Thyroid gland (tissue), 4 donors: ENCODE measurements at regions not wholly inside any gene's neighbourhood (a gene's known extent, or its start where the extent isn't known, plus 50 kb on each side); places are given as distances from the start of the nearest gene placed in this dataset.
"Not testable (repeated sequence)": the region's sequence is repeated elsewhere in the genome, so short reads cannot be mapped to it uniquely, and the experiment has no call there.

Experiments used
- DNase-seq, 2 donors: peaks; one replicate each; pipeline ENCODE4 v3.0.0-alpha.2; 2019
- H3K27ac ChIP-seq, 3 donors: fragments of 200-600 bp; sonication (generic); 1 replicate in 2 of 3; 2 replicates in 1 of 3; pipeline ENCODE4 v1.5.1; 2016 to 2019; ENCODE audit warnings: mild to moderate bottlenecking in 1 of 3, moderate library complexity in 1 of 3
- H3K27me3 ChIP-seq: fragments of 200-600 bp; sonication (generic); one replicate; pipeline ENCODE4 v1.5.1; 2019
- H3K36me3 ChIP-seq, 2 donors: fragments of 200-600 bp; sonication (generic); one replicate each; pipeline ENCODE4 v1.5.1; 2016 to 2019
- H3K4me1 ChIP-seq, 2 donors: fragments of 200-600 bp; sonication (generic); one replicate each; pipeline ENCODE4 v1.5.1; 2017 to 2019
- H3K4me3 ChIP-seq, 3 donors: fragments of 200-600 bp; sonication (generic); replicated peaks in 1 of 3; 1 replicate in 2 of 3; 2 replicates in 1 of 3; pipeline ENCODE4 v1.5.1; 2016; ENCODE audit warnings: mild to moderate bottlenecking in 1 of 3
- H3K9me3 ChIP-seq: fragments of 200-600 bp; sonication (generic); one replicate; pipeline ENCODE4 v1.5.1; 2017
- POLR2A ChIP-seq, 2 donors: fragments of 450-650 bp; IDR thresholded peaks; one replicate each; pipeline ENCODE4 v1.6.1; 2017; ENCODE audit warnings: antibody characterized with exemption in 2 of 2, mild to moderate bottlenecking in 2 of 2, moderate library complexity in 1 of 2
- WGBS, 2 donors: methylation state at CpG; one replicate each; pipeline ENCODE4 v1.1.5; 2017; 5-methylcytosine and 5-hydroxymethylcytosine counted together
- intact Hi-C: fragments of 100-400 bp; cut with DNase I; formaldehyde crosslinking; loops from one replicate; pipeline ENCODE4 v1.15.1; 2023
- TF ChIP-seq, protein P1 (sequence below), 6 experiments: fragments of 200-600 bp in 3 of 6; fragments of 450-650 bp in 3 of 6; sonication (generic) in 3 of 6; IDR thresholded peaks; one replicate each; pipeline ENCODE4 v1.5.1; 2016 to 2019; ENCODE audit warnings: antibody characterized with exemption in 6 of 6, mild to moderate bottlenecking in 2 of 6, inconsistent platforms in 1 of 6, moderate library complexity in 1 of 6

DNA sequence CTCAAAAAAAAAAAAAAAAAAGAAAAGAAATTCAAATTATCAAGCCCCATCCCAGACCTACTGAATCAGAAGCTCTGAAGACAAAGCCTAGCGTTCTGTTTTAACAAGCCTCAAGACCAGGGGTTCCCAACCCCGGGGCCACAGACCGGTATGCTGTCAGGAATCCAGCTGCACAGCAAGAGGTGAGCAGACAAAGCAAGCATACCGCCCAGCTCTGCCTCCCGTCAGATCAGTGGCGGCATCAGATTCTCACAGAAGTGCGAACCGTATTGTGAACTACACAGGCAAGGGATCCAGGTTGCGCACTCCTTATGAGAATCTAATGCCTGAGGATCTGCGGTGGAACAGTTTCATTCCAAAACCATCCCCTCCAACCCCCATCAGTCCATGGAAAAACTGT is 57.8 kb upstream of the RASAL2 start:
- Histone ChIP-seq H3K36me3 (no peaks in the 10 kb centered on the region), H3K9me3 (no peaks in the 10 kb centered on the region), H3K27ac (peak overlapping the region in 2 of 3 donors; percentile 81 to 89), H3K4me3 (no peak overlapping the region), H3K27me3 (no peaks in the 10 kb centered on the region), H3K4me1 (peaks cover 57 to 75% of the 10 kb centered on the region in 2 donors)
- DNase-seq, result no peak
- TF ChIP-seq POLR2A (IDR thresholded peaks at IDR 0.05), result no peak
- TF ChIP-seq, protein P1, sequence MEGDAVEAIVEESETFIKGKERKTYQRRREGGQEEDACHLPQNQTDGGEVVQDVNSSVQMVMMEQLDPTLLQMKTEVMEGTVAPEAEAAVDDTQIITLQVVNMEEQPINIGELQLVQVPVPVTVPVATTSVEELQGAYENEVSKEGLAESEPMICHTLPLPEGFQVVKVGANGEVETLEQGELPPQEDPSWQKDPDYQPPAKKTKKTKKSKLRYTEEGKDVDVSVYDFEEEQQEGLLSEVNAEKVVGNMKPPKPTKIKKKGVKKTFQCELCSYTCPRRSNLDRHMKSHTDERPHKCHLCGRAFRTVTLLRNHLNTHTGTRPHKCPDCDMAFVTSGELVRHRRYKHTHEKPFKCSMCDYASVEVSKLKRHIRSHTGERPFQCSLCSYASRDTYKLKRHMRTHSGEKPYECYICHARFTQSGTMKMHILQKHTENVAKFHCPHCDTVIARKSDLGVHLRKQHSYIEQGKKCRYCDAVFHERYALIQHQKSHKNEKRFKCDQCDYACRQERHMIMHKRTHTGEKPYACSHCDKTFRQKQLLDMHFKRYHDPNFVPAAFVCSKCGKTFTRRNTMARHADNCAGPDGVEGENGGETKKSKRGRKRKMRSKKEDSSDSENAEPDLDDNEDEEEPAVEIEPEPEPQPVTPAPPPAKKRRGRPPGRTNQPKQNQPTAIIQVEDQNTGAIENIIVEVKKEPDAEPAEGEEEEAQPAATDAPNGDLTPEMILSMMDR (IDR thresholded peaks at IDR 0.05), result no peak
- intact Hi-C loops, result loop anchor here (10.0 kb wide), 1 partner anchor 239 kb away; no protein-coding TSS in a partner anchor
- 97 to 98% methylated on average over 10 of the region's 10 CpGs for WGBS, 2 donors

DNA sequence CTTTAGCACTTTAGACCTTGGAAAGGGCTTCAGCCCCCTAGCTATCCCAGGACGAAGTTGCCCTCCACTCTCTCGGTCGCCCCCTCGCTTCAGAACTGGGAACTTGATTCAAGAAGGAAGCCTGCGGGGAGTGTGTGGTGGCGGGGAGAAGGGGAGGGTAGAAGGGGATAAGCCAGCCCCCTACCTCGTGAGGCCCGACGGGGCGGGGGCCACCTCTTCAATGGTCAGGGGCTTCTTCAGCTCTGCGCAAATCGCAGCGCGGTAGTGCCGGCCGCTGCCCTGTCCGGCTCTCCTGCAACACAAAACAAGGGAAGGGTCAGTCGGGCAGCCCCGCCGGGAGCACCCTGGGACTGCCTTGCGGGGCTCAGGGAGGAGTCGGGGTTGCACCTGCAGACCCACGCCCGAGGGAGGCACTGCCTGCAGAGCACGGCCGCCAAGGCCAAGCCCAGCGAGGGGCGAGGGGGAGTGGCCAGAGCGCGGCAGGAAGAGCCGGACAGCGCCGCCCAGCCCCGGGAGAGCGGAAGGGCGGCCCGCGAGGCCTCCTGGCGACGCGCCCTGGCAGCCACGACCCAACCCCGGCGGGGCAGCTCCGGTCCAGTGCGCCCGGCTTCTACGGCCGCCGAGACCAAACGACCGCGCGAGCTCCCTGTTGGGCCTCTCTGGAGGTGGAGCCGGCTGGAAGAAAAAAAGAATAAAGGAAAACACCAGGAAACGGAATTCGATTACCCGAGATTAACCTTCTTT is 56.2 kb upstream of the RASAL2 start:
- intact Hi-C loops, result loop anchor here (10.0 kb wide), 1 partner anchor 237 kb away; no protein-coding TSS in a partner anchor
- TF ChIP-seq, protein P1 (IDR thresholded peaks at IDR 0.05), result peak in 4 of 6 experiments; percentile 21 to 41 (median 30)
- TF ChIP-seq POLR2A (IDR thresholded peaks at IDR 0.05), result peak in 1 of 2 donors; percentile 59
- Histone ChIP-seq H3K9me3 (no peaks in the 10 kb centered on the region), H3K27me3 (no peaks in the 10 kb centered on the region), H3K4me1 (peaks cover 45 to 60% of the 10 kb centered on the region in 2 donors), H3K4me3 (peak overlapping the region; percentile 22 to 41 (median 40)), H3K36me3 (no peaks in the 10 kb centered on the region), H3K27ac (peak overlapping the region; percentile 56 to 86 (median 73))
- peak; percentile 83 to 86 for DNase-seq
- WGBS, 2 donors, result 5 to 7% methylated on average over 25 to 27 of the region's 58 CpGs

- no peaks in the 10 kb centered on the region for H3K36me3 ChIP-seq
- WGBS, 2 donors, result 89 to 90% methylated on average over 11 of the region's 11 CpGs
- TF ChIP-seq POLR2A (IDR thresholded peaks at IDR 0.05), result no peak
- TF ChIP-seq, protein P1 (IDR thresholded peaks at IDR 0.05), result no peak
- H3K4me1 ChIP-seq, result peaks cover 40 to 53% of the 10 kb centered on the region in 2 donors
- no peaks in the 10 kb centered on the region for H3K27me3 ChIP-seq
- no peaks in the 10 kb centered on the region for H3K9me3 ChIP-seq
- intact Hi-C loops, result loop anchor here (10.0 kb wide), 1 partner anchor 236 kb away; no protein-coding TSS in a partner anchor
- peak overlapping the region in 2 of 3 donors; percentile 73 to 86 for H3K27ac ChIP-seq
- DNase-seq, result no peak
- no peak overlapping the region for H3K4me3 ChIP-seq
These were observed 55.5 kb upstream of the RASAL2 start for GRCh38 chr1:178038372-178038771.

- H3K9me3 ChIP-seq, result no peaks in the 10 kb centered on the region
- WGBS, 2 donors, result 69 to 90% methylated on average over 2 of the region's 2 CpGs
- TF ChIP-seq, protein P1 (IDR thresholded peaks at IDR 0.05), result no peak
- TF ChIP-seq POLR2A (IDR thresholded peaks at IDR 0.05), result no peak
- H3K4me1 ChIP-seq, result peaks cover 33 to 40% of the 10 kb centered on the region in 2 donors
- no peaks in the 10 kb centered on the region for H3K36me3 ChIP-seq
- H3K4me3 ChIP-seq, result no peak overlapping the region
- intact Hi-C loops, result loop anchor here (5.0 to 10.0 kb wide), 2 partner anchors 47 to 235 kb away; no protein-coding TSS in a partner anchor
- H3K27me3 ChIP-seq, result no peaks in the 10 kb centered on the region
- H3K27ac ChIP-seq, result peak overlapping the region in 1 of 3 donors; percentile 9
- DNase-seq, result no peak
These were observed 54.0 kb upstream of the RASAL2 start for GRCh38 chr1:178039891-178040290.

GRCh38 chr1:178043940-178044339 is 50.0 kb upstream of the RASAL2 start:
- H3K4me1 ChIP-seq, H3K36me3 ChIP-seq, H3K27me3 ChIP-seq, H3K4me3 ChIP-seq, H3K9me3 ChIP-seq, DNase-seq, H3K27ac ChIP-seq: not testable (repeated sequence)
- intact Hi-C loops, result loop anchor here (5.0 kb wide), 1 partner anchor 43 kb away; no protein-coding TSS in a partner anchor
- WGBS, 2 donors, result 94 to 95% methylated on average over 4 of the region's 4 CpGs
